ENCODE measurements at regions not wholly inside any gene's neighbourhood (a gene's known extent, or its start where the extent isn't known, plus 50 kb on each side); places are given as distances from the start of the nearest gene placed in this dataset.

DNA sequence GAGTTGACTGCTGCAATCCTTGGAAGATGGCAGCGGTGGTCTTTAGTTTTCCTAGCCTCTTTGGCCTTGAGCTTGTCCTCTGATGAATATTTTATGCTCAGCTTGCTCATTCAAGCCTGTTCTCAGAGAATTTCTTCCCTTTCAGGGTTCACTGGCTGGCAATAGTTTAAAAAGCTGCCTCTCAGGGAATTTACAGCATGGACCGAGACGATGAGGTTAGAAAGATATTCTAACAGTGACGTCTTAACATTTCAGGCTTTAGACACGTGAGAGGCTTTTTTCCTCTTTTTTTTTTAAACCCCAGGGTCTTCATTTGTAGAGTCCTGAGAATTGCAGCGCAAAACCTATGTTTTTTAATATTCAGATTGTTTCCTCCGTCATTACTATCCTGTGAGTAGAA, 120.3 kb upstream of the CLSTN2 start:
- Histone ChIP-seq H3K4me3 (replicated peaks; ENCODE audit: insufficient read depth, low read length) (no peak overlapping the region), H3K27ac (replicated peaks) (no peak overlapping the region), H3K27me3 (ENCODE audit: insufficient read depth, poor library complexity, severe bottlenecking) (no peaks in the 10 kb centered on the region)
- DNase-seq (ENCODE audit: low read depth in 1 of 2, low spot score in 1 of 2): no peak
- TF ChIP-seq GABPA (IDR thresholded peaks at IDR 0.05; ENCODE audit: low read depth) (no peak), SPI1 (IDR thresholded peaks at IDR 0.05; ENCODE audit: borderline replicate concordance, low read depth) (no peak), POLR2AphosphoS5 (IDR thresholded peaks at IDR 0.05; ENCODE audit: low read depth) (no peak)
- TF ChIP-seq, protein P1, sequence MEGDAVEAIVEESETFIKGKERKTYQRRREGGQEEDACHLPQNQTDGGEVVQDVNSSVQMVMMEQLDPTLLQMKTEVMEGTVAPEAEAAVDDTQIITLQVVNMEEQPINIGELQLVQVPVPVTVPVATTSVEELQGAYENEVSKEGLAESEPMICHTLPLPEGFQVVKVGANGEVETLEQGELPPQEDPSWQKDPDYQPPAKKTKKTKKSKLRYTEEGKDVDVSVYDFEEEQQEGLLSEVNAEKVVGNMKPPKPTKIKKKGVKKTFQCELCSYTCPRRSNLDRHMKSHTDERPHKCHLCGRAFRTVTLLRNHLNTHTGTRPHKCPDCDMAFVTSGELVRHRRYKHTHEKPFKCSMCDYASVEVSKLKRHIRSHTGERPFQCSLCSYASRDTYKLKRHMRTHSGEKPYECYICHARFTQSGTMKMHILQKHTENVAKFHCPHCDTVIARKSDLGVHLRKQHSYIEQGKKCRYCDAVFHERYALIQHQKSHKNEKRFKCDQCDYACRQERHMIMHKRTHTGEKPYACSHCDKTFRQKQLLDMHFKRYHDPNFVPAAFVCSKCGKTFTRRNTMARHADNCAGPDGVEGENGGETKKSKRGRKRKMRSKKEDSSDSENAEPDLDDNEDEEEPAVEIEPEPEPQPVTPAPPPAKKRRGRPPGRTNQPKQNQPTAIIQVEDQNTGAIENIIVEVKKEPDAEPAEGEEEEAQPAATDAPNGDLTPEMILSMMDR (IDR thresholded peaks at IDR 0.05; ENCODE audit: insufficient read depth, low read length): no peak
- TF ChIP-seq, protein P2, sequence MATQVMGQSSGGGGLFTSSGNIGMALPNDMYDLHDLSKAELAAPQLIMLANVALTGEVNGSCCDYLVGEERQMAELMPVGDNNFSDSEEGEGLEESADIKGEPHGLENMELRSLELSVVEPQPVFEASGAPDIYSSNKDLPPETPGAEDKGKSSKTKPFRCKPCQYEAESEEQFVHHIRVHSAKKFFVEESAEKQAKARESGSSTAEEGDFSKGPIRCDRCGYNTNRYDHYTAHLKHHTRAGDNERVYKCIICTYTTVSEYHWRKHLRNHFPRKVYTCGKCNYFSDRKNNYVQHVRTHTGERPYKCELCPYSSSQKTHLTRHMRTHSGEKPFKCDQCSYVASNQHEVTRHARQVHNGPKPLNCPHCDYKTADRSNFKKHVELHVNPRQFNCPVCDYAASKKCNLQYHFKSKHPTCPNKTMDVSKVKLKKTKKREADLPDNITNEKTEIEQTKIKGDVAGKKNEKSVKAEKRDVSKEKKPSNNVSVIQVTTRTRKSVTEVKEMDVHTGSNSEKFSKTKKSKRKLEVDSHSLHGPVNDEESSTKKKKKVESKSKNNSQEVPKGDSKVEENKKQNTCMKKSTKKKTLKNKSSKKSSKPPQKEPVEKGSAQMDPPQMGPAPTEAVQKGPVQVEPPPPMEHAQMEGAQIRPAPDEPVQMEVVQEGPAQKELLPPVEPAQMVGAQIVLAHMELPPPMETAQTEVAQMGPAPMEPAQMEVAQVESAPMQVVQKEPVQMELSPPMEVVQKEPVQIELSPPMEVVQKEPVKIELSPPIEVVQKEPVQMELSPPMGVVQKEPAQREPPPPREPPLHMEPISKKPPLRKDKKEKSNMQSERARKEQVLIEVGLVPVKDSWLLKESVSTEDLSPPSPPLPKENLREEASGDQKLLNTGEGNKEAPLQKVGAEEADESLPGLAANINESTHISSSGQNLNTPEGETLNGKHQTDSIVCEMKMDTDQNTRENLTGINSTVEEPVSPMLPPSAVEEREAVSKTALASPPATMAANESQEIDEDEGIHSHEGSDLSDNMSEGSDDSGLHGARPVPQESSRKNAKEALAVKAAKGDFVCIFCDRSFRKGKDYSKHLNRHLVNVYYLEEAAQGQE (IDR thresholded peaks at IDR 0.05; ENCODE audit: insufficient replicate concordance, low read depth): no peak

DNA sequence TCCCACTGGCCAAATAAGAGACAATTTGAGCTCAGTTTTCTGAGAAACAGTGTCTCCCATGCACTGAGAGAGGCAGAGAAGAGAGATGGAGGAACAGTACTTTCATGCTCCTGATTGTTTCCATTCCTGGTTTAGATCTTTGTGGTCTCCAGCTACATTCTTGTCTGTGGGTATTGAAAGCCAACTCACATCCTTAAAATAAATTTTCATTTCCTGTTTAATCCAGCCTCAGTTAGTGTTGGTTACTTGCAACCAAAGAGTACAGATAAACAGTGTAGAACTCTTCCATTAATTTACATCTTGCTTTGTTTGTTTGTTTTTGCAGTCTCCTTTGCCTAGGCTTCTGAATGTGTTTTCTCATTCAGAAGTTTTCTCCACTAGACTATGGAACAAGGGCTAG, 123.7 kb upstream of the CLSTN2 start:
- H3K27ac ChIP-seq (replicated peaks): no peak overlapping the region
- no peak for DNase-seq (ENCODE audit: low read depth in 1 of 2, low spot score in 1 of 2)
- H3K4me3 ChIP-seq (replicated peaks; ENCODE audit: insufficient read depth, low read length): no peak overlapping the region
- no peaks in the 10 kb centered on the region for H3K27me3 ChIP-seq (ENCODE audit: insufficient read depth, poor library complexity, severe bottlenecking)
- TF ChIP-seq POLR2AphosphoS5 (IDR thresholded peaks at IDR 0.05; ENCODE audit: low read depth): no peak
- TF ChIP-seq, protein P1 (IDR thresholded peaks at IDR 0.05; ENCODE audit: insufficient read depth, low read length): no peak
- TF ChIP-seq, protein P2 (IDR thresholded peaks at IDR 0.05; ENCODE audit: insufficient replicate concordance, low read depth): no peak
- no peak for TF ChIP-seq GABPA (IDR thresholded peaks at IDR 0.05; ENCODE audit: low read depth)
- TF ChIP-seq SPI1 (IDR thresholded peaks at IDR 0.05; ENCODE audit: borderline replicate concordance, low read depth): no peak

GRCh38 chr3:139808201-139808600, 126.8 kb upstream of the CLSTN2 start:
- Histone ChIP-seq H3K4me3 (replicated peaks; ENCODE audit: insufficient read depth, low read length) (no peak overlapping the region), H3K27me3 (ENCODE audit: insufficient read depth, poor library complexity, severe bottlenecking) (no peaks in the 10 kb centered on the region), H3K27ac (replicated peaks) (no peak overlapping the region)
- TF ChIP-seq, protein P1 (IDR thresholded peaks at IDR 0.05; ENCODE audit: insufficient read depth, low read length): no peak
- TF ChIP-seq, protein P2 (IDR thresholded peaks at IDR 0.05; ENCODE audit: insufficient replicate concordance, low read depth): no peak
- TF ChIP-seq SPI1 (IDR thresholded peaks at IDR 0.05; ENCODE audit: borderline replicate concordance, low read depth) (no peak), GABPA (IDR thresholded peaks at IDR 0.05; ENCODE audit: low read depth) (no peak), POLR2AphosphoS5 (IDR thresholded peaks at IDR 0.05; ENCODE audit: low read depth) (no peak)
- DNase-seq (ENCODE audit: low read depth in 1 of 2, low spot score in 1 of 2): no peak

Measured in HL-60 (cell line).